ENCODE measurements at regions not wholly inside any gene's neighbourhood (a gene's known extent, or its start where the extent isn't known, plus 50 kb on each side); places are given as distances from the start of the nearest gene placed in this dataset.

DNA sequence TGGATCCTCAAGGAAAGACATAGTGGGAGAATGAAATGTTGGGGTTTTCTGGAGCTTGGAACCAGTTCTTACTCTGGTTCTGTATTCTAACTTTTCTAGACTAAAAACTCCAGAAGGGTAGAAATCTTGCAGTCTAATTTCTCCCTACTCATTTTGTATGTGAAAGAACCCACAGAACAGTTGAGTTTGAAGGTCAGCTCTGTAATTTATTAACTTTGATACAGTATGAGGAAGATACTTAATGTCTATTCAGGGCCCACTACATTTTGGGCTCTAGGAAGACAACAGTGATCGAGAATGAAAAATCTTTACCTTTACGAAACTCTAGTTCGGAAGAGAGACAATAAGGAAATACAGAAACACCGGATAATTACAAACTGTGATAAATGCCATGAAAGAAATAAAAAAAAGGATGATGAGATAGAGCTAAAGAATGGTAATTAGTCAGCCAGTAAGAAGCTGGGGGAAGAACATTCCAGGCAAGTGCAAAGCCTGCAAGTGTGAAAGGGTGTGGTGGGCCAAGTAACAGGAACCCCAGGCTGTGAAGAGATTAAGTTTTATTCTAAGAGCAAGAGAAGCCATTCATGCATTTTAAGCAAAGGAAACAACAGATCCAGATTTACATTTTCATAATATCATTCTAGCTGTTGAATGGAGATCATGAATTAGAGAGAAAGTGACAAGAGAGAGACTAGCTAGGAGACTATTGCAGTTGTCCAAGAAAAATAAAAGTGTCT is 159.9 kb upstream of the HMCN1 start:
- no peak for DNase-seq

DNA sequence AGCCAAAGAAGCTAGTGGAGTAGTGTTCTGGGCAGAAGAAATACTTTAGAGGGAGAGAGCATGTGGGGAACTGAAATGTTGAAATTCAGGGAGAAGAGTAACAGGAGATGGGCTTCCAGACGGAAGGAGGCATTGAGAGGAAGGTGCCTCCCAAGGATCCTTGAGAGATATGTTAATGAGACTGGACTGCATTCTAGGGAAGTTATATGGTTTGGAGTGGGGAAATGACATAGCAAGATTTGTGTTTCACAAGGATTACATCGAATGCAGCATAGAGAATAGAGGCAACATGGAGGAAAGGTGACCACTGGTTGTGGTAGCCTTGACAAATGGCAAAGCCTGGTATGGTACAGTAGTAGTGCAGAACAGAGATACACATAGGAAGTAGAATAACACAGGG is 160.5 kb upstream of the HMCN1 start:
- no peak for DNase-seq

DNA sequence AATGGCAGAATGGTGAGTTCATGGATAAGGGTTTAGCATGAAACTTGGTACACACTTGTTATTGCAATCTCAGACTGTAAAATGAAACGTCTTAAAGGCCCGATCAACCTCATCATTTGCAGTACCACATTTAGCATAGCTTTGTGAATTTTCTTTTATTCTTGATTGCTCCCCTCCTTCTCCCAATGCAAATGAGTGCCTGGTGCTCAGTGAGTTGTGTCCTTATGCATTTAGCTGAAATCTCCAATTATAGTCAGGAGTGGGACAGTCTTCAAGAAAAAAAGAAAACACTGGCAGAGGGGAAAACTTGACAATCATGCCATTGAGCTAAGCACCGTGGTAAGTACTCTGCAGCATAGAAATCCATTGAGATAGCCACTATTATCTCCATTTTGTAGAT is 161.0 kb upstream of the HMCN1 start:
- DNase-seq, result no peak

DNA sequence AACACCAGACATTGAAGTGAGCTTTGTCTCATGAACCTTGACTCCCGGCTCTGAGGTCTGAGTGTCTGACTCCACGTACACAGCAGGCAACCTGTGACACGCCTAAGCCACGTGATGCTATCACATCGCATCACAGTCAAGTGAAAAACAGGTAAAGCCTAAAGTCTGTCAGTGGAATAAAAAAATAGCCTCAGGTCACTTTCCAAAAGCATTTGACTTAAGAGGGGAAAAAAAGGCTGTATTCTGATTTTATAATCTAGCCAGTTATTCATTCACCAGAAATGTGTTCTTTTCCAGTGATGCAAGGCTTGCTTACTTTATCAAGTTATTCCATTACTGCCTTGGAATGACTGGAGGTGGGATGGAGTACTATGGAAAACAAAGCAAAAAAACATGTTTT is 163.2 kb upstream of the HMCN1 start:
- no peak for DNase-seq

DNA sequence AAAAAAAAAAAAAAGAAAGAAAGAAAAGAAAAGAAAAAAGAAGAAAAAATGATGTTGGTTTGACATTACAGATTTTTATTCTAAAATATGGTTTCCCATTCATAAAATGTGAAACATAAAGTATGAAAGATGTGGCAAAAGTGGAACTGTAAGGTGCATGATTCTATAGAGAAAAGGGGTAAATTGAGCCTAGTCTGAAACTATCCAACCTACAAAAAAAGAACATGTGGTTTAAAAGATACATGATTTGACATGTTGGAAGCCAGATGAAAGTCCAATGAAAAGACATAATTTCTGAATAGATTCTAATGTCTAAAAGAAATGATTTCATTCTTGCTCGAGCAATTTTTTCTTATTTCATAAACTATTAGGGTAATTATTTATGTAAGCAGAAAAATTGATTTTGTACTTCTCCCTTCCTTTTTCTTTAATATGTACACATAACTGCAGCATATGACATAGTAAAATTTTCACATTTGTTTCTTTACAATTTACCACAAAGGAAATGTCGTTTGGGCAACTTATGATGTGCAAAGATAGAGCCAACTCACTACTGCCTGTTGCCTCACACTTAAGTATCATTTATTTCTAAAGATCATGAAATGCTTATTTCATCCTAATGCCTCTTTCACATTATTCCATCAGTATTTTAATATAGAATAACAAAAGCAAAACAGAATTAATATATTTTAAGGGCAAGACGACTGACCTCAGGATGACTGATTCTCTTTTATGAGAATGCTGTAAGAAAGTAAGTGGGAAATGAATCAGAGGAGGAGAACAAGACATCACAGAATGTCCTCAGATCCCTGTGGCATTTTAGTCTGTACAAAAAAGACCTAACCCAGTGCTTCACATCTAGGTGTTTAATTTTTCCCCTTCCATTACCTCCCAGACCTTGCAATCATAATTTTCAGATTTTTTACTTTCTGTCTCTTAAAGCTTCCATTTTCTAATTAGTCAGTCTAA is 165.8 kb upstream of the HMCN1 start:
- no peak for DNase-seq

DNA sequence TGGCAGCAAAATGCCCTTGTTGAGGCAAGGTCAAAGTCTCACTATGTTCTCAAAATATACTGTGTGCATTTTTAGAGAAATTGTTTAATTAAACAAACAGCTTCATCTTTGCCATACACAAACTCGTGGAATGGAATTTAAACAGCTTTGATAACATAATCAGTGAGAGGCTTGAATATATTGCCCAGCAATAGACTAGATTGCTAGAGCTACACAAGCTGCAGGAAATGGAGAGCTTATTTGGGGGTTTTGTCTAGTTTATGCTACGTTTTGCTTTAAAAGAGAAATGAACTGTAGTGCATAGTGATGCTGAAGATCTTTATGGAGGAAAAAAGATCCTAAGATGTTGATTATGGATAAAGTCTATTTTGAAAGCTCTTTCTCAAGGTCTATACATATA is 166.8 kb upstream of the HMCN1 start:
- DNase-seq, result no peak

DNA sequence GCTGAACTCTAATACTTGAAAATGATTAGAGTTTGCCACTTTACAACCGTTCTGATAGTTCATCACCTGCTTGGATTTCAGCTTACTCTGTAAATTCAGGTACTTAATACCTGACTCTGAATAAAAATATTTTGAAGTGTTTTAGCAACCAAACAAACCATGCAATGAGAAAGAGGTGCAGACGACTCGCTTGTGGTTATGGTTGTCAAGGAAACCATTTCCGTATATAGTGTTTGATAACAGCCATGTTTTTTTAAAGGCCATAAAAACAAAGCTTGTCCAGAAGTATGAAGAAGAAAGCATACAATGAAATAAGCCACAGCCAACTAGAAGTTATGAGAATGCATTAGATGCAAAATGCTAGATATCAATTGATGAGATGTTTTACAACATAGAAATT is 167.2 kb upstream of the HMCN1 start:
- peak; percentile 42 to 82 (median 81) for DNase-seq

DNA sequence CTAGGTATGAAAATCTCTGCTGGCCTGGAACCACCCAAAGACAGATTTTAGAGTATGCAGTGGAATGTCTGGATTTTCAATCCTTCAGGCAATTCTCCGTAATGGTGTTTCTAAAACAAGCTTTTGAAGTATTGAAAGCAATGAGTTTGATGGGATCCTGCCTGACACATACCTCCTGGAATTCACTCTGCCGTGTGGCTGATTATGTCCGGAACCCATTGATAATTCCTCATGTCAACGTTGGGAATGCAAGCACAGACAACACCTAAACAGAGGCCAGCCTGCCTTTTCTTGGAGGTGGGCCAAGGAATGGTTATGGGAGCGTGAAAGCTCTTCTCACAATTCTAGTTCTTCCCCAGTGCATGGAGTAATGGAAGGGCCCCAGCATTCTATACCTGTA is 168.9 kb upstream of the HMCN1 start:
- peak in 1 of 3 experiments; percentile 11 for DNase-seq

DNA sequence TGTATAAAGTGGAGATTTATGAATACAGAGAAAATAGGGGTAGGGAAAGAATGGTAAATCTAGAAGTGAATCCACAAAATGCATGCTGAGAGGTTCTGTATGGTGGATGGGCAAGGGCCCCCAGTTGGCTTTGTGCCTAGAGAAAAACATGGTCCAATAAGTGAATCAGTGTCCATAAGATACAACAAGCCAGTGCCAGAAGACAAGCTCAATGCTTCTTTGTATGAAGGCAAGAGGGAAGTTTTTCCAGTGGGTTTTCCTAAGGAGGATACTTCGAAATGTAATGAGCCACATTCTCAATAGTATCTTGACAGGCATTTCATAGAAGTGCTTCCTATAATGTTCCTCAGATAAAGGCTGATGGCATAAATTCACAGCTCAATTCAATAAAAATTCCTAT is 169.4 kb upstream of the HMCN1 start:
- DNase-seq, result no peak

DNA sequence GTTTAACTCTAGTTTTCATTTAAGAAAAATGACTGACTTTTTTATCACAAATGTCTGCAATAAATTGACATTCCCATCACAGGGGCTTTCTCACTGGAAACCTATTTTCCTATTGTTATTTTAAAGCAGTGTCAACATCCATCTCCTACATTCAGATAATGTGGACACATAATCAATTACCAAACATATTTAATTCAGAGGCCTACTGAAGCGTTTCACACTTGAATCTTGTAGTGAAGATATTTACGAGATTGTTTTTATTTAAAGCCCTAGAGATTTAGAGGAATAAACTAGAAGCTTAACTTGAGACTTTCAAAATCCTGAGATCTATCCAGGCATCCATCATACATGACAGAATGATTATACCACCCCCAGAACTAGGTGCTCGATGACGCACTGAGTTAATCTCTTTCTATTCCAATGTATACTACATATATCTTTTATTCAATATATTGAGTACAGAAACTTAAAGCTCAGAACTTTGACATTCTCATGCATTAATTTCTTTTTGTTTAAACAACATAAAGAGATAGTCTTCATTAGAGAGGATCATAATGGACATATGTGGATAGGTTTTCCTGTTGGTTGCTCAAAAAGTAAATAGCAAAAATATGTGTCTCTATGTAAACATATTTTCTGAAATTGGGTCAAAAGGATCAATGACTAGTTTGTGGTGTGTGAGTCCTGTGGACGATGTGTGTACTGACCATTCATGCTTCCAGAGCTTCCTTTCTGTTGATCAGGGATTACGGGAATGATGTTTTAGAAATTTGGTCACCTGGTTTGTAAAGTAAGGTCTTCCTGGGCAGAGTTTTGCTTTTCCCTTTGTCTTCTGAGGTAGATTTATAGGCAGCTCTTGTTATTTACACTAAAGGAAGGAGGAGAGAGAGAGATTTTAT is 171.5 kb upstream of the HMCN1 start:
- no peak for DNase-seq

DNA sequence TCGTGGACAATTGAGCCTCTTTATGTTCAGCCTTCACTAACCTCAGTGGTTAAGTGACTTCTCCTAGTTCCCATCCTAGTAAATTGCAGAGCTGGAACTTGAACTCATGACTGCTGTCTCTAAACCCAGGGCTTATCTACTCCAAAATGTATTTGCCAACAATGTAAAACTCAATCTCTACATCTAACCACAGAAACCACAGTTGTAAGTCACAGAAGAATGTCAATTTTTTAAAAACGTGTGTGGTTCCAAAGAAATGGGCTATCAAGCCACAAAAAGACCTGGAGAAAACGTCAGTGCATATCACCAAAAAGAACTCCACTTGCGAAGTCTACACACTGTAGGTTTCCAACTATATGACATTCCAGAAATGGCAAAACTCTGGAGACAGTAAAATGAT is 172.6 kb upstream of the HMCN1 start:
- no peak for DNase-seq

DNA sequence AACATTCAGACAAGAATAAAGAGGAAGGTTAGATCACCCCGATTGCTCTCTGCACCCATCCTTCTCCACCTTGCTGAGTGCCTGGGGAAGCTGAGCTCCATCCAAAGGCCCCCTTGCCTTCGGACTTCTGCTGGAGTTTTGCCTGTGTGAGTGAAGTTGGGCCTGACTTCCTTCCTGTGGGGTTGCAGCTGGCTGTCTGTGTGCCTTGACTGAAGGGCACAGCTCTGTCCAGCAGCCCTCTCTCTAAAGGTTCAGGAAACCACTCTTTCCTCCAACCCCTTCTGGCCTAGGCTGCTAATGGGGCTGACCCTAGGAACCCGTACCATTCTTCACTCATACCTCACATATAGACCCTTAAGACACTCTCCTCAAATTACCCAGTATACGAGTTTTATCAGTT is 173.4 kb upstream of the HMCN1 start:
- DNase-seq, result no peak

DNA sequence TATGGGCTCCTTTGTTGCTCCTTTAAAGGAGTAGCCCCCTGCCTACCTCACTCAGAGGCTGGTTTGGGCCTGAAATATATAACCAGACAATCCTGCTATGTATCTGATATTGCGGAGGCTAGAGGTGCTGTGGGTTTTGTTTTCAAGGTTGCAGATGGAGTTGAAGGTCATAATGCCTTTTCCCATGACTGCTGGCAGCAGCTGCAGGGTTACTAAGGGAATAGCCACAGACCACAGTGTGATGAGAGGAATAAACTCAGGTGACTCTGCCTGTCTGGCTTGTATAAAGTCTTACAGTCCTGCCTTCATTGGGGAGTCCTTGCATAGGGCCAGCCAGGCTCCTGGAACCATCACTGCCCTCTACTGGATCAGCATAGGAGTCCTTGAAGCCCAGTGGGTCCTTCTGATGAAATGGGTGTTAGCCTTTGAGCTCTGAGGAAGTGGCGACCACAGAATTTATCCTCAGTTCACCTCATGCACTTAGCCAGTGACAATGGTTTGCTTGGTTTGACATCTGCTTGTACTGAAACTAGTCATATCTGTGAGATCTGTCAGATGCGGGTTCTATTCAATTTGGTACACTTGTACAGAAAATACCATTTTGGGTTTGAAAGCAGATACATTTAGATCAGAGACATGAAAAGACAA is 174.4 kb upstream of the HMCN1 start:
- DNase-seq, result peak; percentile 1 to 30 (median 27)

DNA sequence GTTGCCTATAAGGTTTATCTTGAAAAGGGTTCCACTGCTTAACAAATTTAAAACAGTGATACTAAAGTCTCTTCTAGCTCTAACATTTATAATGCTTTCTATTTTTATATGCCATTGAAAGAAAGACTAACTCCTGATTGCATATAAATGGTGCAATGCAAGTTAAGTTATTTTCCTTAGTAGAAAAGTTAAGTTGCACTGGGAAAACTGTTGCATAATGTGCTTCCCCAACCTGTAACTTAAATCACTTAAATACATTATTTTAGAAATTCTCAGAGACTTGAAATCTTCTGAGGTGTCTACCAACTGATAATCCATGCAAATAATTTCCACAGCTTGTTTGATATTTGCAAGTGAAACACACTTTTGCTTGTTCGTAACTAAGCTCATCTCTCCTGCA is 175.0 kb upstream of the HMCN1 start:
- DNase-seq, result no peak

DNA sequence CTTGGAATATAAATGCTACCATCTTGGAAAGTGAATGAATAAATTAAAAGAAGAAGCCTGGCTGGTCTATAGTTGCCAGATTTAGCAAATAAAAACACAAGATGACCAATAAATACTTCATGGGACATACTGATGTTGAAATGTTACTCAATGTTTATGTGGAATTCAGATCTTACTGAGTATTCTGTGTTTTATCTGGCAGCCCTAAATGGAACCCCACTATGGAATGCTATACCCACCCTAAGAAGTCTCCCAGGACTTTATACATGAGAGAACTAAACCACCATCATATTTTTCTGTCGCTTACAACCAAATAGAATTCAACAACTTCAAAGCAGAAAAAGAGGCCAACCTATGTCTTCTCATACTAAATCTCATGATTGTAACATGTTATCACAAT is 177.6 kb upstream of the HMCN1 start:
- no peak for DNase-seq

DNA sequence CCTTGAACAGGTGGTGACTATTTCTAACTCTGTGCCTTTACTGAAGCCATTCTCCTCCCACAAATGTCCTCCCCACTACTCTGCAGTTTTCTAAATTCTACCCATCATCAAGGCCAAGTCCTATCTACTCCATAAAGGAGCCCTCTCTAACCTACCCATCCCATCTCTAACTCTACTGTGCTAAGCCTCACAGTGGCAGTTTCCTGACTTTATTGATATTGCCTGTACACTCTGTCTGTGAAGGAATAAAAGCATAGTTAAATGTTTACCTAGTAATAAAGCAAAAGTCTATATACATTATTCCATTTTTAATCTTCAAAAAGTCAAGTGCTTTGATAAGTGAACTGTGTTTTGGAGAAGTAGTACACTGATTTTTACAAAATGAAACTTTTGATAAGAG is 178.4 kb upstream of the HMCN1 start:
- DNase-seq, result no peak

DNA sequence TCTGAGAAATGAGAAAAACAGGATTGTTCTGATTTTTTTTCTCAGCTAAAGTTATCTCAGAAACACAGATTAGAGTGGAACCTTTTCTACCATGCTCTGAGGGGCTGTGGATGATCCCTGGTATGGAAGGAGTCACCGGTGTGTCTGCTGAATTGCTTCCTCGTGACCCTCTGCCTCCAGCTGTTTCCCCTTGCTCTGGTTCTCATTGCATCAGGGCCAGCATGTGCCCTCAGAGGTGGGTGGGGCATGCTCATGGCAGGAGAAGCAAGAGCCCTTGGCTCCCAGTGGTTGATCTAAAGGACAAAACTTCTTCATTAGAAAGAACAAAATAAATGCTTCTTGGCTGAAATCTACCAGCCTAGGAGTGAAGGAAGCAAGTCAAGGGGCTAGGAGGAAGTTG is 183.2 kb upstream of the HMCN1 start:
- DNase-seq, result no peak

DNA sequence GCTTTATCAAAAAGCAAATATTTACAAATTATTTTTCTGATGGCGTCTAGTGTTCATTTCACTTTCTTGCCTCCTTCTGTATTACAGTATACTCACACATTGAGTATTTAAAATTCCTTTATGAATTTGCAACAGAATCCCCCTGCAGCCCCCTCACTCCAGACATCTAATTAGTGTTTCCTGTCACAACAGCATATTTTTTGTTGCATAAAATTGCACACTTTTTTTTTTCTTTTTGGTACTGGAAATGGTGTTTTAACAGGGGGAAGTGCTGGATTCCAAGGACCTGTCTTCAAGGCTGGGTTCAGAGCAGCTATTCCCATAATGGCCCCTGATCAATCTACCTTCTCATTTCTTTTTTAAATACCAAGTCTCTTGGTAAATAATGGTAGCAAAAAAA is 184.3 kb upstream of the HMCN1 start:
- no peak for DNase-seq

DNA sequence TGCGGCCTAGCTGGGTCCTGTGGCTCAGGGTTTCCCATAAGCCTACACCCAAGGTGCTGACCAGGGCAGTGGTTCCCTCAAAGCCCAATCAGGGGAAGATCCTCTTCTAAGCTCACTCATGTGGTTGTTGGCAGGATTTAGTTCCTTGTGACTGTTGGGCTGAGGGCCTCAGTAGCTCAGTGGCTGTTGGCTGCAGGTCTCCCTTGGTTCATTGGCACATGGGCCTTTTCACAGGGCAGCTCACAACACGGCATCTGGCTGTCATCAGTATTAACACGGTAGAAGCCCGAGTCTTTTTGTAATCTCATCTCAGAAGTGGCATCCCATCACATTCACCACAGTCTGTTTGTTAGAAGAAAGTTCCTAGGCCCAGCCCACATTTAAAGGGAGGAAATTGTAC is 188.2 kb upstream of the HMCN1 start:
- DNase-seq, result no peak

DNA sequence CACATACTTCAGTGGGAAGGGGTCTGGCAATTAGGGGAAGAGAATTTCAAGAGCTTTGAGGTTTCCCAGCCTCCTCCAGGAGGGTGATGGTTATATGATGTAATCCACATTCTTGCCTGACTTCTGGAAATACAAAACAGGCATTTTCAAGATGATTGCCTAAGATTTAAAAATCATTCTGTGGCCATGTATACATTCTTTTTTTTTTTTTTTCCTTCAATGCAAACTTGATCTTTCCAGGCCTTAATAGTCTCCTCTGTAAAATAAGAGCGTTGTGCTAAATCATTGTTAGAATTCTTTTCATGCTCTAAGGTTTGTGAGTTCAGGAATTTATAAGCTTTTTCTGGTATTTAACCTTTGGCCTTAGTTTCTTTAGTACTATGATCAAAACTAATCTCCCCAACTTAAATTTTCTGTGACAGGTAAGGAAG is 192.3 kb upstream of the HMCN1 start:
- DNase-seq, result no peak

DNA sequence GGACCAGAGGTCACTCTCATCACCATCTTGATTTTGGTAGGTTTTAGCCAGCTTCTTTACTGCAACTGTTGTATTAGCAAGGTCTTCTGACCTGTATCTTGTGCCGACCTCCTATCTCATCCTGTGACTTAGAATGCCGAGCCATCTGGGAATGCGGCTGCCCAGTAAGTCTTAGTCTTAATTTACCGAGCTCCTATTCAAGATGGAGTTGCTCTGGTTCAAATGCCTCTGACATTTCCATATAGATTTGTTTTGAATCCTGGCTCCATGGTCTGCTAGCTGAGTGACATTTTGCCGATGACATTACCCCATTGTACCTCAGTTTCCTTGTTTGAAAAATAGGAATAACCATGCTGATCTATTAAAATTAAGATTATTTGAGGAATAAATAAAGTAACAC is 193.9 kb upstream of the HMCN1 start:
- DNase-seq, result no peak

DNA sequence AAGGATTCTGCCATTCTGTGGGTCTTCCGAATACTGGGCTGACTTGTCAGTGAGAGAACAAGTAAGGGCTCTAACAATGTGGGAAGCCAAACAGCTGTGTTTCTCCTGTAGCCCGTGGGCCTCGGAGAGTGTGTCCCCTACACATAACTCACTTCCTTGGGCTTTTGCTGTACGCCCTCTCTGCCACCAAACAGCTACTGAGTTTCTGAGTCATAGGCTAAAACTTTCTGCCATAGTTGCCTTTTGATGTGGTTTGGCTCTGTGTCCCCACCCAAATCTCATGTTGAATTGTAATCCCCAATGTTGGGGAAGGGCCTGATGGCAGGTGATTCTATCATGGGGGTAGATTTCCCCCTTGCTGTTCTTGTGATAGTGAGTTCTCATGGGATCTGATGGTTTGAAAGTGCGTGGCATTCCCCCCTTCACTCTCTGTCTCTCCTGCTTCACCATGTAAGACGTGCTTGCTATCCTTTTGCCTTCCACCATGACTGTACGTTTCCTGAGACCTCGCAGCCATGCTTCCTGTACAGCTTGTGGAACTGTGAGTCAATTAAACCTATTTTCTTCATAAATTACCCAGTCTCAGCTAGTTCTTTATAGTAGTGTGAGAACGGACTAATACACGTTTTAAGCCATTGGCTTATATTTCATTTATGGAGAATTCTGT is 194.8 kb upstream of the HMCN1 start:
- no peak for DNase-seq

Measured in NCI-H1417 (cell line).